ENCODE measurements at regions not wholly inside any gene's neighbourhood (a gene's known extent, or its start where the extent isn't known, plus 50 kb on each side); places are given as distances from the start of the nearest gene placed in this dataset.

- Histone ChIP-seq H3K27ac (no peak overlapping the region), H3K4me3 (no peak overlapping the region)
- DNase-seq (ENCODE audit: low spot score), result no peak
- no peak for TF ChIP-seq CTCF (IDR thresholded peaks at IDR 0.05)
These were observed 58.7 kb upstream of the WDR26 start for GRCh38 chr1:224493269-224493668.

- no peak overlapping the region for H3K4me3 ChIP-seq
- TF ChIP-seq CTCF (IDR thresholded peaks at IDR 0.05), result no peak
These were observed 59.7 kb upstream of the WDR26 start for GRCh38 chr1:224494343-224494742.

GRCh38 chr1:224495866-224496265 is 61.3 kb upstream of the WDR26 start:
- H3K4me3 ChIP-seq, result no peak overlapping the region
- H3K27ac ChIP-seq, result peak overlapping the region in 1 of 2 donors; percentile 15
- no peak for TF ChIP-seq CTCF (IDR thresholded peaks at IDR 0.05)
- DNase-seq (ENCODE audit: low spot score), result no peak

More at GRCh38 chr1:224494343-224494742, 59.7 kb upstream of the WDR26 start:
- DNase-seq (ENCODE audit: low spot score), result no peak
- H3K27ac ChIP-seq, result no peak overlapping the region

GRCh38 chr1:224496826-224497225 is 62.2 kb upstream of the WDR26 start:
- no peak overlapping the region for H3K4me3 ChIP-seq
- H3K27ac ChIP-seq, result no peak overlapping the region
- DNase-seq (ENCODE audit: low spot score), result no peak
- TF ChIP-seq CTCF (IDR thresholded peaks at IDR 0.05), result no peak

- DNase-seq (ENCODE audit: low spot score), result no peak
- Histone ChIP-seq H3K4me3 (no peak overlapping the region), H3K27ac (peak overlapping the region; percentile 45 to 81)
- TF ChIP-seq CTCF (IDR thresholded peaks at IDR 0.05), result no peak
These were observed 63.3 kb upstream of the WDR26 start for GRCh38 chr1:224497714-224498573.

- no peak overlapping the region for H3K4me3 ChIP-seq
- TF ChIP-seq CTCF (IDR thresholded peaks at IDR 0.05), result no peak
- H3K27ac ChIP-seq, result peak overlapping the region; percentile 45 to 81
- no peak for DNase-seq (ENCODE audit: low spot score)
These were observed 64.1 kb upstream of the WDR26 start for GRCh38 chr1:224498574-224499170.

- DNase-seq (ENCODE audit: low spot score), result no peak
- peak overlapping the region in 1 of 2 donors; percentile 81 for H3K27ac ChIP-seq
- no peak overlapping the region for H3K4me3 ChIP-seq
- TF ChIP-seq CTCF (IDR thresholded peaks at IDR 0.05), result no peak
These were observed 64.6 kb upstream of the WDR26 start for GRCh38 chr1:224499204-224499603.
